ENCODE measurements at regions not wholly inside any gene's neighbourhood (a gene's known extent, or its start where the extent isn't known, plus 50 kb on each side); places are given as distances from the start of the nearest gene placed in this dataset.

- no peak overlapping the region for H3K4me3 ChIP-seq
- H3K27me3 ChIP-seq (replicated peaks; ENCODE audit: insufficient read depth): no peaks in the 10 kb centered on the region
- no peaks in the 10 kb centered on the region for H3K9me3 ChIP-seq
- intact Hi-C loops (cut with DNase I): no loop called here
- H3K36me3 ChIP-seq: no peaks in the 10 kb centered on the region
- TF ChIP-seq POLR2A (IDR thresholded peaks at IDR 0.05): no peak
- H3K27ac ChIP-seq: no peak overlapping the region
- DNase-seq (ENCODE audit: low spot score): no peak
- WGBS: 97% methylated on average over 1 of the region's 1 CpG
- no peaks in the 10 kb centered on the region for H3K4me1 ChIP-seq (replicated peaks)
These were observed 267.2 kb downstream of the ZEB2 start for GRCh38 chr2:144252694-144253093.

DNA sequence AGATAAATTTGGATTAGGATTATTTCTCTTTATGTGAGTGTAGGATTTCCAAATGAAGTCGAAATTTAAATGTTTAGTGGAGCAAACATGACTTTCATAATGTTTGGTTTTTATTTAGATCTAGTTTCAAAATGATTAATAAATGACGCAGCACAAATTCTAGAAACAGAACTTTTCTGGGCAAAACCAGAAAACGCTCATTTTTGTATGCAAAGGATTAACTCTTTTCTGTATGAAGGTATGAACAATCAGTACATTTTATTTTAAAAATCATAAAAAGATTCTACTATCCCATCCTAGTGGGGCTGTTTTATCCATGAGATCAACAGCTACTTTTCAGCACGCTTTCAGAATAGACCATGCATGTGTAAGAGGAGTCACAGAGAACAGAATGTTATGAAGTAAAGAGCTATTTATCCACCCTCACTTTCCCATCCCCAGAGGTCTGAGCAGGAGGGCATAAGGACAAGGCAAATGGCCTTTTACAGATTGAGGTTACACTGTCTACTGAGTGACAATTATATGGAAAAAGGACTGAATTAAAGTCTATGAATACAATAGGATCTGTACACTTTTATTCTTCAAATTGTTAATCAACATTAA, 270.8 kb downstream of the ZEB2 start:
- H3K9me3 ChIP-seq: no peaks in the 10 kb centered on the region
- no peak overlapping the region for H3K27ac ChIP-seq
- TF ChIP-seq, protein P1, sequence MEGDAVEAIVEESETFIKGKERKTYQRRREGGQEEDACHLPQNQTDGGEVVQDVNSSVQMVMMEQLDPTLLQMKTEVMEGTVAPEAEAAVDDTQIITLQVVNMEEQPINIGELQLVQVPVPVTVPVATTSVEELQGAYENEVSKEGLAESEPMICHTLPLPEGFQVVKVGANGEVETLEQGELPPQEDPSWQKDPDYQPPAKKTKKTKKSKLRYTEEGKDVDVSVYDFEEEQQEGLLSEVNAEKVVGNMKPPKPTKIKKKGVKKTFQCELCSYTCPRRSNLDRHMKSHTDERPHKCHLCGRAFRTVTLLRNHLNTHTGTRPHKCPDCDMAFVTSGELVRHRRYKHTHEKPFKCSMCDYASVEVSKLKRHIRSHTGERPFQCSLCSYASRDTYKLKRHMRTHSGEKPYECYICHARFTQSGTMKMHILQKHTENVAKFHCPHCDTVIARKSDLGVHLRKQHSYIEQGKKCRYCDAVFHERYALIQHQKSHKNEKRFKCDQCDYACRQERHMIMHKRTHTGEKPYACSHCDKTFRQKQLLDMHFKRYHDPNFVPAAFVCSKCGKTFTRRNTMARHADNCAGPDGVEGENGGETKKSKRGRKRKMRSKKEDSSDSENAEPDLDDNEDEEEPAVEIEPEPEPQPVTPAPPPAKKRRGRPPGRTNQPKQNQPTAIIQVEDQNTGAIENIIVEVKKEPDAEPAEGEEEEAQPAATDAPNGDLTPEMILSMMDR (IDR thresholded peaks at IDR 0.05): no peak
- TF ChIP-seq POLR2A (IDR thresholded peaks at IDR 0.05): no peak
- TF ChIP-seq POLR2AphosphoS5 (IDR thresholded peaks at IDR 0.05): no peak
- 83% methylated on average over 4 of the region's 4 CpGs for WGBS
- intact Hi-C loops (cut with DNase I): no loop called here
- H3K36me3 ChIP-seq: no peaks in the 10 kb centered on the region
- DNase-seq (ENCODE audit: low spot score): no peak
- no peaks in the 10 kb centered on the region for H3K27me3 ChIP-seq (replicated peaks; ENCODE audit: insufficient read depth)
- H3K4me1 ChIP-seq (replicated peaks): no peaks in the 10 kb centered on the region
- H3K4me3 ChIP-seq: no peak overlapping the region

DNA sequence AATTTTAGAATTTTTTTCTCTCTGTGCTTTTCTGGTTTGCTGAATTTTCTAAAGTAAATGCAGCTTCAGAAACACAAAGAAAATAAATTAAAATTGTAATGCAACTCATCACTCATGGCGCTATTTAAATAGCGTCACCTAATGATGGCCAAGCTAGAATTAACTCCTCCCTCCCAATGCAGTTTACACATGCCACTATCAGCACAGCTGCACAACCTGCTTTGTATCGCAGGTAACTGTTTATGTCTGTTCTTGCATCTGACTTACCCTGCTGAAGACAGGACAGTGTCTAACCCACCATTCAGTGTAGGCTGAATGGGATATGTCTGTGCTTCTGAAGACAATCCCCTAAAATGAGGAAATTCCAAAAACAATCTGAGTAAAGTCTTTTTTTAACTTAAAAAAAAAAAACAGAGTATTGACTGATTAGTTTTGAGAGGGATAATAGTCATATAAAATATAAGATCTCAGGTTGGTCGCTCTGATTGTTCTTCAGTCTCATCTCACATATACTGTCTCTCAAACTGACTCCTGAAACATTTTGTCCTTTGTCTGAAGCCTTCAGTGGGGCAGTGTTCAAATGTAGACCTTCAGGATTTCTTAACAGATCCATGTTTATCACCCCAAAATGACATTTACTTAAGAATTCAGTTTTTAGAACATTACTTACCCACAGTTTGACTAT, 271.4 kb downstream of the ZEB2 start:
- Histone ChIP-seq H3K27me3 (replicated peaks; ENCODE audit: insufficient read depth) (no peaks in the 10 kb centered on the region), H3K36me3 (no peaks in the 10 kb centered on the region), H3K9me3 (no peaks in the 10 kb centered on the region), H3K4me1 (replicated peaks) (no peaks in the 10 kb centered on the region), H3K27ac (no peak overlapping the region), H3K4me3 (no peak overlapping the region)
- DNase-seq (ENCODE audit: low spot score): no peak
- 96% methylated on average over 4 of the region's 4 CpGs for WGBS
- TF ChIP-seq POLR2AphosphoS5 (IDR thresholded peaks at IDR 0.05) (no peak), POLR2A (IDR thresholded peaks at IDR 0.05) (no peak)
- TF ChIP-seq, protein P1 (IDR thresholded peaks at IDR 0.05): no peak
- intact Hi-C loops (cut with DNase I): no loop called here

DNA sequence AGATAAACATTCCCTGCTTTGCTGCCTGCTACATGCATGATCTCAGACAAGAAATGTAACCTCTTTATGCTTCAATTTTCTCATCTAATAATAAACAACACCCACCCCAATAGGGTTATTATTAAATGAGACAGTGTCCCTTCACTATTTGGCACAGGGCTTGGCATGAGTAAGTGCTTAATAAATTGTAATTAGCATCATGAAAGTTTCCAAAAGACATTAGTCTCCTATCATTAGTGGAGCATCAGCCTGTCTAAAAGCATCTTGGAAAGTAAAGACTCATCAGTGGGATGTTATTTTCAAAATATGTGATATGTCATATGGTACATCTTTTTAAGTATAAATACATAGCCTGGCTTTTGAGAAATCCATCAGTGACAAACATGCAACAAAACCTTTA, 275.0 kb downstream of the ZEB2 start:
- no peaks in the 10 kb centered on the region for H3K4me1 ChIP-seq (replicated peaks)
- H3K9me3 ChIP-seq: no peaks in the 10 kb centered on the region
- no peak overlapping the region for H3K27ac ChIP-seq
- no peak overlapping the region for H3K4me3 ChIP-seq
- no peaks in the 10 kb centered on the region for H3K27me3 ChIP-seq (replicated peaks; ENCODE audit: insufficient read depth)
- TF ChIP-seq POLR2A (IDR thresholded peaks at IDR 0.05) (no peak), POLR2AphosphoS5 (IDR thresholded peaks at IDR 0.05) (no peak)
- TF ChIP-seq, protein P1 (IDR thresholded peaks at IDR 0.05): no peak
- no peaks in the 10 kb centered on the region for H3K36me3 ChIP-seq
- intact Hi-C loops (cut with DNase I): no loop called here
- no peak for DNase-seq (ENCODE audit: low spot score)

DNA sequence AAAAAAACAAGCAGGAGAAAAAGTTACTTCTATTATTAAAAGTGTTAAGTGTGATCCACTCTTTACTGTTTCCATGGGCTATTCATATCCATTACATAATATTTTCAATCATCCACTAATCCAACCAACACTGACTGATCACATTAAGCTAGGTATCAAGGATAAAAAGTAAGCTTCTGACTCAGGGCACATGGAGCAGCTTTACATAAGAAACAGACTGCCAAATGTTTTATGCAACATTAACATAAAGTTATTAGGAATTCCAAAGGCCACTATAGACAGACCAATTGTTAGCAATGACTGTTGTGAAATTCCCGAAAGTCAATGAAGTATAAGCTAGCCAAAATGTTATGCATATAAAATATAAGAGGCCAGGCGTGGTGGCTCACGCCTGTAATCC, 277.6 kb downstream of the ZEB2 start:
- Histone ChIP-seq H3K27ac (no peak overlapping the region), H3K36me3 (no peaks in the 10 kb centered on the region), H3K27me3 (replicated peaks; ENCODE audit: insufficient read depth) (no peaks in the 10 kb centered on the region), H3K9me3 (no peaks in the 10 kb centered on the region), H3K4me1 (replicated peaks) (no peaks in the 10 kb centered on the region), H3K4me3 (no peak overlapping the region)
- intact Hi-C loops (cut with DNase I): no loop called here
- 100% methylated on average over 3 of the region's 3 CpGs for WGBS
- DNase-seq (ENCODE audit: low spot score): no peak
- TF ChIP-seq, protein P1 (IDR thresholded peaks at IDR 0.05): no peak
- no peak for TF ChIP-seq POLR2A (IDR thresholded peaks at IDR 0.05)
- TF ChIP-seq POLR2AphosphoS5 (IDR thresholded peaks at IDR 0.05): no peak
